SK-N-MC (cell line): ENCODE measurements at regions not wholly inside any gene's neighbourhood (a gene's known extent, or its start where the extent isn't known, plus 50 kb on each side); places are given as distances from the start of the nearest gene placed in this dataset.

Experiments used
- DNase-seq: peaks from one replicate; pipeline ENCODE4 v3.0.0-alpha.2; 2011; ENCODE audit warnings: low read depth, low spot score
- H3K27ac ChIP-seq: fragments of 200-600 bp; sonication (generic); 2 replicates; pipeline ENCODE4 v1.5.1; 2016; ENCODE audit warnings: mixed run types
- H3K36me3 ChIP-seq: fragments of 200-600 bp; sonication (generic); 2 replicates; pipeline ENCODE4 v1.6.1; 2017; ENCODE audit warnings: antibody characterized with exemption, low read length, mixed read lengths; ENCODE audit not compliant: insufficient read depth
- H3K4me3 ChIP-seq: fragments of 200-600 bp; sonication (generic); 2 replicates; pipeline ENCODE4 v1.5.1; 2016
- H3K9ac ChIP-seq: fragments of 200-600 bp; sonication (generic); 2 replicates; pipeline ENCODE4 v1.8.0; 2017; ENCODE audit warnings: mixed run types, mixed read lengths; ENCODE audit not compliant: insufficient read length
- H3K9me3 ChIP-seq: fragments of 200-600 bp; sonication (generic); 2 replicates; pipeline ENCODE4 v1.6.1; 2017; ENCODE audit warnings: low read depth, mild to moderate bottlenecking, antibody characterized with exemption, low read length, moderate library complexity, mixed read lengths
- EZH2 ChIP-seq: fragments of 200-600 bp; sonication (generic); IDR thresholded peaks from one replicate; pipeline ENCODE4 v1.6.1; 2017; ENCODE audit warnings: antibody characterized with exemption
- FOXP2 ChIP-seq: optimal IDR thresholded peaks from 2 replicates; pipeline ENCODE3; 2011; ENCODE audit warnings: mild to moderate bottlenecking, moderate library complexity; ENCODE audit not compliant: insufficient read depth; ENCODE audit errors: extremely low read length, control extremely low read depth
- POLR2AphosphoS5 ChIP-seq: IDR thresholded peaks from 2 replicates; pipeline ENCODE4 v1.6.1; 2012; ENCODE audit warnings: mild to moderate bottlenecking, low read depth, low read length, borderline replicate concordance

GRCh38 chr10:10120671-10121070 lies 897.0 kb upstream of the CELF2 start:
- no peak overlapping the region for H3K4me3 ChIP-seq
- DNase-seq: no peak
- H3K27ac ChIP-seq: no peak overlapping the region
- no peak for TF ChIP-seq POLR2AphosphoS5
- no peak overlapping the region for H3K9ac ChIP-seq
- no peaks in the 10 kb centered on the region for H3K9me3 ChIP-seq
- H3K36me3 ChIP-seq: no peaks in the 10 kb centered on the region

GRCh38 chr10:10125676-10126075 lies 892.0 kb upstream of the CELF2 start:
- H3K9me3 ChIP-seq: no peaks in the 10 kb centered on the region
- TF ChIP-seq POLR2AphosphoS5 (no peak), EZH2 (no peak), FOXP2 (no peak)
- H3K27ac ChIP-seq: no peak overlapping the region
- H3K9ac ChIP-seq: no peak overlapping the region
- no peaks in the 10 kb centered on the region for H3K36me3 ChIP-seq
- no peak for DNase-seq
- no peak overlapping the region for H3K4me3 ChIP-seq

DNA sequence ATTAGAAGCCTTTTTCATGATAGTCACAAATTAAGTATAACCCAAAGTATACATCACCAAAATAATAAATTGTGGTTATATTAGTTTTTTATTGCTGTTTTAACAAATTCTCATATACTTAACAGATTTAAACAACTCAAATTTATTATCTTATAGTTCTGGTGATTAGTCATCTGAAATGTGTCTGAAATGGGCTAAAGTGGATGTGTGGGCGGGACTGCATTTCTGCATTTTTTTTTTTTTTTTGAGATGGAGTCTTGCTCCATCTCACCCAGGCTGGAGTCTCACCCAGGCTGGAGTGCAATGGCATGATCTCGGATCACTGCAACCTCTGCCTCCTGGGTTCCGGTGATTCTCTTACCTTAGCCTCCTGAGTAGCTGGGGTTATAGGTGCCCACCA lies 891.5 kb upstream of the CELF2 start:
- DNase-seq: no peak
- Histone ChIP-seq H3K36me3 (no peaks in the 10 kb centered on the region), H3K9me3 (no peaks in the 10 kb centered on the region), H3K4me3 (no peak overlapping the region), H3K27ac (no peak overlapping the region), H3K9ac (no peak overlapping the region)
- TF ChIP-seq POLR2AphosphoS5 (no peak), EZH2 (no peak), FOXP2 (no peak)

DNA sequence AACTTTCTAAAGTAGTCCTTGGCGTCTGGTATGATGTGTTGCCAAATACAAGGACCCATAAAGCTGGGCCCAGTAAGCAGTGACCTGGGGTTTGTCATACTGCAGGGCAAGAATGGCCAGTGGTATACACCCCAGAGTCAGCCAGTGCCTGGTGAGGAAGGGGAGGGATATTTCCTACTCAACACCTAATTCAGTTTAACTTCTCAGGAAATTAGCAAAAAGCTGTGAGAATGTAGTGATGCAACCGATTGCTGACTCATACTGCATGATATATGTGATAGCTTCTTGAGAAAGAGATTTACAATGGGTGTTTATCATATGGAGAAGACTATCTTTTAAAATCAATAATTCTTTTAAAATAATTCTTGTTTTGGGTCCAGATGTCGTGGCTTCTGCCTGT lies 889.3 kb upstream of the CELF2 start:
- TF ChIP-seq POLR2AphosphoS5: no peak
- no peak overlapping the region for H3K27ac ChIP-seq
- H3K9ac ChIP-seq: no peak overlapping the region
- no peaks in the 10 kb centered on the region for H3K9me3 ChIP-seq
- no peaks in the 10 kb centered on the region for H3K36me3 ChIP-seq
- DNase-seq: no peak
- H3K4me3 ChIP-seq: no peak overlapping the region

DNA sequence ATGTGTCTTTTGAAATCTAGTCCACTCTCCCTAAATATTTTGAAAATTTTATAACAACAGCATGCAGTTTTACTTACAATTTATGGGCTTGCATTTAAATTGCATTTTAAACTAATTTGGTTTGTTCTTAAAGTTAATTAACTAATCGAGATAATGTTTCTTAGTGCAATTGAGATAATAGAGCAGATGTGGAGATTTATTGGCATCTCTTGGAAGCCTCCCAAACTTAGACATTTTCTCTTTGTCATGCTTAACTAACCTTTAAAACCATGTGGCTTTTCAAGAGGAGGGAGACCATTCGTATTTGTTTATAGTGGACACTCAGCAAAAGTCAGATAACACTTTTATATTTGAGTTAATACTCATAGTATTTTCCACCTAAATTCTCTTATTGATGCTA lies 887.0 kb upstream of the CELF2 start:
- TF ChIP-seq FOXP2 (no peak), EZH2 (no peak), POLR2AphosphoS5 (no peak)
- DNase-seq: no peak
- H3K36me3 ChIP-seq: no peaks in the 10 kb centered on the region
- H3K27ac ChIP-seq: no peak overlapping the region
- no peak overlapping the region for H3K9ac ChIP-seq
- no peaks in the 10 kb centered on the region for H3K9me3 ChIP-seq
- no peak overlapping the region for H3K4me3 ChIP-seq

DNA sequence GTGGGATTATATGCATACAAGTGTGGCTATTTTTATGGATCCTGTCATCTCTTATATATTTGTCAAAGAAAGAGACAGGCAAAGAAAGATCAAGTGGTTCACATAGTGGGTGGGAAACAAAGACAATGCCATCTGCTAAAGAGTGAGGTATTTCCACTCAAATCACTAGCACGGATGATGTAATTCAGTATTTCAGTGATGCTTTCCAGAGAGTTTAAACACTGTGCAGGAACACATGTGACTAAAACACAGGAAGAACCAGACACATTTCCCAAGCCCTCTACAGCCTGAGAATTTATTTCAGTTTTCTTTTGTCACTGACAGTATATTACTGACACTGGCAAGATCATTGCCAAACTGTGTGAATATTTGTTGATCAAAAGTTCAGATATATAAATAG lies 885.7 kb upstream of the CELF2 start:
- H3K4me3 ChIP-seq: no peak overlapping the region
- H3K27ac ChIP-seq: no peak overlapping the region
- no peaks in the 10 kb centered on the region for H3K9me3 ChIP-seq
- H3K9ac ChIP-seq: no peak overlapping the region
- TF ChIP-seq FOXP2 (no peak), EZH2 (no peak), POLR2AphosphoS5 (no peak)
- DNase-seq: no peak
- no peaks in the 10 kb centered on the region for H3K36me3 ChIP-seq

GRCh38 chr10:10133281-10133680 lies 884.4 kb upstream of the CELF2 start:
- Histone ChIP-seq H3K27ac (no peak overlapping the region), H3K9me3 (no peaks in the 10 kb centered on the region), H3K36me3 (no peaks in the 10 kb centered on the region), H3K4me3 (no peak overlapping the region), H3K9ac (no peak overlapping the region)
- no peak for DNase-seq
- no peak for TF ChIP-seq POLR2AphosphoS5
- TF ChIP-seq EZH2: no peak
- no peak for TF ChIP-seq FOXP2

GRCh38 chr10:10138685-10139084 lies 879.0 kb upstream of the CELF2 start:
- Histone ChIP-seq H3K27ac (no peak overlapping the region), H3K36me3 (no peaks in the 10 kb centered on the region), H3K4me3 (no peak overlapping the region), H3K9me3 (no peaks in the 10 kb centered on the region), H3K9ac (no peak overlapping the region)
- no peak for TF ChIP-seq EZH2
- no peak for TF ChIP-seq FOXP2
- no peak for TF ChIP-seq POLR2AphosphoS5
- no peak for DNase-seq

DNA sequence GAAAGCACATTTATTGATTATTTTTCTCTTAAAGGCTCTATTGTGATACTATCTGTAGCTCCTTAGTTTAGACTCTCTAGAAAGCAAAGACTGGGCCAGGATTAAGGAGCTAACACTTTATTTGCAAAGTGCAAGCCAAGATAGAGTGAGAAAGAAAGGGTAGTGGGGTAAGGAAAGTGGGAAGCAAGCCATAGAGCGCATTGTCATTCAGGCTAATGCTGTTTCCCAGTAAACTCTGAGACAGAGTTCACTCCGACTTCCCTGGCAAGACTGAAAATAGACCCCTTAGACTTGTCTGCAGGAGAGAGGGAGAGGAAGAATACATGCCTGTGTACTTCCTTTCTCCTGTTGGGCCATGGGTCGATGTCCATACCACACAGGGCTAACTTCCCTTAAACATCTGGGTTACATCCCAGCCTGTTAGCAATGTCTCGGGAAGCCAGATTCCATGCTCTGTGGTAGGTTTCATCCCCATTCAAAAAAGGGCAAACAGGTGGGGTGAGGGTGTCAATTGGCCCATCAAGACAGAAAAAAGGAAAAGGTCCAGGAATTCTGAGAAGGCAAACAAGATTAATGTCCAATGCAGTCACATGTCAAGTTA lies 875.8 kb upstream of the CELF2 start:
- Histone ChIP-seq H3K9ac (no peak overlapping the region), H3K36me3 (no peaks in the 10 kb centered on the region), H3K9me3 (no peaks in the 10 kb centered on the region), H3K4me3 (no peak overlapping the region), H3K27ac (no peak overlapping the region)
- no peak for DNase-seq
- TF ChIP-seq EZH2 (no peak), FOXP2 (no peak), POLR2AphosphoS5 (no peak)
